T-helper 1 cell treated with Interleukin-12 subunit alpha and Interleukin-12 subunit beta and Interleukin-4 antibody, amounts not matched to agents 30 ng/mL and 1 ng/mL, for 36 hours (primary cell): ENCODE measurements at regions not wholly inside any gene's neighbourhood (a gene's known extent, or its start where the extent isn't known, plus 50 kb on each side); places are given as distances from the start of the nearest gene placed in this dataset.
"Not testable (repeated sequence)": the region's sequence is repeated elsewhere in the genome, so short reads cannot be mapped to it uniquely, and the experiment has no call there.

Experiments
- intact Hi-C: fragments of 100-400 bp; cut with micrococcal nuclease; formaldehyde crosslinking; loops from one replicate; pipeline ENCODE4 v1.15.1; 2024

DNA sequence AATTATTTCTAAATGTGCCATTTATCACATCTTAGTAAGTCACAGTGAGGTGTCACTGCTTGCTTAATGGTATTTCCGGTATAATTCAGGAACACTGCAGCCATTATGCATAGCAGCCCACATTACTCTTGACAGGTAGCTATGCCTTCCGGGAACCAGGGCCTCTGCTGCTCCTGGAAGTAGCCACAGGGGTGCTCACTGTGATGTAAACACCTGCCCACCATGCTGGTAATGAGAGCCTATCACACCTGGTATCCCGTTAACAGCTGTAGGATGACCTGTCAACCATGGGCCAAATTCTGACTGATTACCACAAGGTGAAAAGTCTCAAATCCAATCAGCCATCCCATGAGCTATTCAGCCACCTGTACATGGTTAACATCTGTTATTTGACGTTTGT, 647.0 kb upstream of the NXPH2 start:
- intact Hi-C loops, result no loop called here

DNA sequence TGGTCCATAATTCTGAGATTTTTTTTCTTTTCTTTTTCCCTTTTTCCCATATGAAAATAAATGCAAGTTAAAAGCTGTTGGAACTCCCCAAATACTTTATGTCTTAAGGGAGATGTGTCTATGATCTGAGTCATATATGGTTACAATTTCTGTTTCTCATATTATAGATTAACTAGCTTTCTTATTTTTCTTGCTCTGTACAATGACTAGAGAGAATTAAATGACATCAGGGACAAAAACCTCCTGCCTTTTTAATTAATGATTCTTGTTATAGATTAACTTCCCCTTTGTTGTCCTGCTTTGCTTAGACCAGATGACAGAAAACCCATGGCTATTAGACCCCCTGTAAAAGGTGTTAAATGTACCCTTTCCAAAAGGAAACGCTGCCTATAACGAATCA, 643.9 kb upstream of the NXPH2 start:
- intact Hi-C loops, result no loop called here

DNA sequence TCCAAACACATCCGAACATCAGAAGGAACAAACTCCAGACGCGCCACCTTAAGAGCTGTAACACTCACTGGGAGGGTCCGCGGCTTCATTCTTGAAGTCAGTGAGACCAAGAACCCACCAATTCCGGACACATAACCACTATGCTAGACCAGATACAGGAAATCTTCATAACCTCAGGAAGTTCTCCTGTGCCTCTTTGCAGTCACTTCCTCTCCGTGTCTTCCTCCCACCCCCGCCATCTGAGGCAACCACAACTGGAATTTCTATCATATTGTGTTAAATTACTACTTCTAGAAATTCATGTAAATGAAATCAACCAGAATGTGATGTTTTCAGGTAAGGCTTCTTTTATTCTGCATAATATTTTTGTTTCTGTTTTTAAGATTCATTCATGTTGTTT, 631.0 kb upstream of the NXPH2 start:
- intact Hi-C loops, result no loop called here

DNA sequence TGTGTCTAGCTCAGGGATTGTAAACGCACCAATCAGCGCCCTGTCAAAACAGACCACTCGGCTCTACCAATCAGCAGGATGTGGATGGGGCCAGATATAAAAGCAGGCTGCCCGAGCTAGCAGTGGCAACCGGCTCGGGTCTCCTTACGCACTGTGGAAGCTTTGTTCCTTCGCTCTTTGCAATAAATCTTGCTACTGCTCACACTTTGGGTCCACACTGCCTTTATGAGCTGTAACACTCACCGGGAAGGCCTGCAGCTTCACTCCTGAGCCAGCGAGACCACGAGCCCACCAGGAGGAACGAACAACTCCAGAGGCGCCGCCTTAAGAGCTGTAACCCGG, 630.6 kb upstream of the NXPH2 start:
- intact Hi-C loops, result not testable (repeated sequence)

DNA sequence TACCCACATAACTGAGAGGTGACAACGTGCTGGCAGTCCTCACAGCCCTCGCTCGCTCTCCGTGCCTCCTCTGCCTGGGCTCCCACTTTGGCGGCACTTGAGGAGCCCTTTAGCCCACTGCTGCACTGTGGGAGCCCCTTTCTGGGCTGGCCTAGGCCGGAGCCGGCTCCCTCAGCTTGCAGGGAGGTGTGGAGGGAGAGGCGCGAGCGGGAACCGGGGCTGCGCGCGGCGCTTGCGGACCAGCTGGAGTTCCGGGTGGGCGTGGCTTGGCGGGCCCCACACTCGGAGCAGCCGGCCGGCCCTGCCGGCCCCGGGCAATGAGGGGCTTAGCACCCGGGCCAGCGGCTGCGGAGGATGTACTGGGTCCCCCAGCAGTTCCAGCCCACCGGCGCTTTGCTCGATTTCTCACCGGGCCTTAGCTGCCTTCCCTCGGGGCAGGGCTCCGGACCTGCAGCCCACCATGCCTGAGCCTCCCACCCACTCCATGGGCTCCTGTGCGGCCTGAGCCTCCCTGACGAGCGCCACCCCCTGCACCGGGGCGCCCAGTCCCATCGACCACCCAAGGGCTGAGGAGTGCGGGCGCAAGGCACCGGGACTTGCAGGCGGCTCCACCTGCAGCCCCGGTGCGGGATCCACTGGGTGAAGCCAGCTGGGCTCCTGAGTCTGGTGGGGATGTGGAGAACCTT, 630.1 kb upstream of the NXPH2 start:
- intact Hi-C loops, result not testable (repeated sequence)

DNA sequence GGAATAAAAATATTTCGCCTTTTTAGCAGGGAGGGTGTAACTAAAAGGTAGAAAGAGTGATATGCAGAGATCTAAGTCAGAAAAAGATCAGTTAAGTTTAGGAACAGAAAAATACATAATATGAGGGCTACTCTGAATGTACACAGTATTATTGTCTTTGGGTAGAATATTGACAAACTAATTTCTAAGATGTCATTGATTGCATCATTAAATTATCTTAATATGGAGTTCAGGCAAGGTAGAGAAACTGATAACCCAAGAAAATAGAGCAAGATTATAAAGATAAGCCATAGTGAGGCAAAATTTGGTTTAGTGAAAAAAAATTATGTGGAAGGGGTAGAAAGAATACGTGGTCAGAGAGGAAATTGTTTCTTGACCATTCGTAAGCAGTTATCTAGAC, 629.0 kb upstream of the NXPH2 start:
- intact Hi-C loops, result no loop called here

DNA sequence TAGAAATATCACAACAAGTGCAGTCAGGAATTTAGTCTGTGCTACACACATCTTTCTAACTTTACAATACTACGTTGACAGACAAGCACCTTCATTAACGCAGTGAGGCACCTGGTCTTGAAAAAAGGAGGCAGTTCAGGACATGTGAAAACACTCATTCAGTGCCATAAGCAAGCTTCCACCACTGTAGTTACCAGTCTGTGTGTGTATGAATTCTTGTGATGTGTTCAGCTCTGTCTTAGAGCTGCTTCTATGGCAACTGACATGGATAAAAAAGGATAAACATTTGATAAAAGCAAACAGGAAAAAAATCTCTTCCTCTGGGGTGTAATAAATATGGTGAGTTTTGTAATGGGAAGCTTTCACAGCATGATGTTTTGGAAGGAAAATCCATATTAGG, 623.8 kb upstream of the NXPH2 start:
- intact Hi-C loops, result no loop called here

DNA sequence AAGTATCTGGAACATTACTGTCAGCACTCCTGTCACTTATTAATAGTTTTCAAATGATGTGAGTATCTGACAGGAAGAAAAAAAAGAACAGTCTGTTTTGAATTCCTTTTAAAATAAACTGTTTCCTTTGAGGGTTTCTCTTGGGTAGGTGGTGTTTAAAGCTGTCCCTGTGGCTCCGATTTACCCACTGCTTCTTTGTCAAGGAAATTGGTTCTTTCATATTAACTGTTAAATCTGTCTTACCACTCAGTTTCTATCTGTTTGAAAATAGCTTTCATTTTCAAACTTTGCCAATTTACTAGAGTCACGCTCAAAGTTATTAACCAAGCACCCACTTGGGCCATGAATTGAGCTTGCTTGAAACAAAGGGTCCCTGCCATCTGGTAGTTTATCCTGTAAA, 614.6 kb upstream of the NXPH2 start:
- intact Hi-C loops, result no loop called here

DNA sequence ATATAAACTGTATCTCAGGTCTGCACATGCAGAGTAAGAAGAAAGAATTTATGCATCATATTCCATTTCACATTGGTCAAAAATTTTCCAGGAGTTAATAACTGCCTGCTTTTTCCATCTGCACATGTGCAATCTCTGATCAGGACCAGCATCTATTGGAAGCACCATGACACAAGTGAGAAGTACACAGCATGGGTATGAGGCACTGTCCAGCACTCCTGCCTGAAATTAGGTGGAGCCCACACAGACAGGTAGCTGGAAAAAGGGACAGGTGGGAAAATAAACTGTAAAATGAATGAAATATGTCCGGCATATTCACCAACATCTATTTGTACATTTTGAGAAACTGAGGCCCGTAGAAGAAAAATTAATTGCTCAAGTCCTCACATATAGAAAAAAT, 609.2 kb upstream of the NXPH2 start:
- intact Hi-C loops, result no loop called here

DNA sequence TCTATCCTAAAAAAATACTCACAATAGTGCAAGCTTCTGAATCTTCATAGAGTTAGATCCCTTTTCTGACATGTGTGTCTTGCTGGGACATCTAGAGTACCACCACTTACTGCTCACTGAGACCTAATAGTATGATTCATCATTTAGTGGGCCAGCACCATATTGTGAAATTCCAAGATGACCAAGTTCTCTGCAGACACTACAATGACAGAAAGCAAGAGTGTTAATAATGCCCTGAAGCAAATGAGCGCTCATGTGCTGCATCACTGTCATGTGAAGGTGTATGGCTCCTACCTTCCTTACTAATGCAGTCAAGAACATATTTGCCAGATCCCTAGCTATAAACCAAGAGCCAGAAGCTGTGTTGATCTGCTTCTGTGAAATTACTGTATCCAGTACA, 606.2 kb upstream of the NXPH2 start:
- intact Hi-C loops, result no loop called here

DNA sequence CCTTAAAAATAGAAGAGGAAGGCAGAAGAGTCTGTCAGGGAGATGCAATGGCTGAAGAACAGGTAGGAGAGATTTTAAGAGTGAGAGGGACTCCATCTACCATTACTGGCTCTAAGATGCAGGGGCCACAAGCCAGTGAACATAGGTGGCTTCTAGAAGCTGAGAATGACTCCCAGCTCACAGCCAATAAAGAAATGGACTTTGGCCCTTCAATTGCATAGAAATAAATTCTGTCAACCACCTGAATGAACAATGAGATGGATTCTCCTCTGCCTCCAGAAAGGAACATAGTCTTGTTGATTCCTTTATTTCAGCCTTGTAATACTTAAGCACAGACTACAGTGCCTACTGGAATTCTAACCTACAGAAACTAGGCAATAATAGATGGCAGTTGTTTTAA, 603.3 kb upstream of the NXPH2 start:
- intact Hi-C loops, result no loop called here

DNA sequence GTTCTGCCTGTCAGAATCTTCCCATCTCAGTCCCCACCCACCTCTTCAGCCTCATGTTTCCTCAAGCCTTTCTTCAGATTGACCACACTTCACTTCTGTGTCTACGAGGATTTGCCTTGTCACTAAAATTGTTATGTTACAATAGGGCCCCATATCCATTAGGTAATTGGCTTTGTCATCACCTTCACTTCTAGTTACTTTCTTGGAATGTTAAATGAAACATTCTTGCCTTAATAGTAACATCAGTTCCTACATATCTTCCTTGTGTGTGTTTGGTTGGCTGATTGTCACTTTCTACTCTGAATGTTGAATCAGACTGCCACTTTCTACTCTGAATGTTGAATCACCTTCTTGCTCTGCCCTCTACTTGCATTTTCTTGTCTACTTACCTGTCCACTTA, 599.9 kb upstream of the NXPH2 start:
- intact Hi-C loops, result no loop called here

DNA sequence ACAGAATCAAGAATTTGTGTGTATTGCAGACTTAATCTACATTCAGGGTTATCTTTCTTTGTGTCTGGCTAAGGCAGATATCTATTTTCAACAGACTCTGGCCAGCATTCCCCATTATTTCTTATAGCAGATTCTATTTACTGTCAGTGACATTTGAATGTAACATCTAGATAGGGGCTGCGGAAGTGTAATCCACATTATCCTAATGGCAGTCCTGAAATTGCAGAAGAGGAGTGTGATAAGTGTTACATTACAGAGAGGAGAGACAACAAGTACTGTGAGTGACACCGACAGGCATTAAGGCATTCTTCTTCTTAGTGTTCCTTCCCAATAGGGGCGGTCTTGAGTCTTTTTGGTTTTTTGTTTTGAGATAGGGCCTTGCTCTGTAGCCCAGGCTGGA, 598.2 kb upstream of the NXPH2 start:
- intact Hi-C loops, result no loop called here

DNA sequence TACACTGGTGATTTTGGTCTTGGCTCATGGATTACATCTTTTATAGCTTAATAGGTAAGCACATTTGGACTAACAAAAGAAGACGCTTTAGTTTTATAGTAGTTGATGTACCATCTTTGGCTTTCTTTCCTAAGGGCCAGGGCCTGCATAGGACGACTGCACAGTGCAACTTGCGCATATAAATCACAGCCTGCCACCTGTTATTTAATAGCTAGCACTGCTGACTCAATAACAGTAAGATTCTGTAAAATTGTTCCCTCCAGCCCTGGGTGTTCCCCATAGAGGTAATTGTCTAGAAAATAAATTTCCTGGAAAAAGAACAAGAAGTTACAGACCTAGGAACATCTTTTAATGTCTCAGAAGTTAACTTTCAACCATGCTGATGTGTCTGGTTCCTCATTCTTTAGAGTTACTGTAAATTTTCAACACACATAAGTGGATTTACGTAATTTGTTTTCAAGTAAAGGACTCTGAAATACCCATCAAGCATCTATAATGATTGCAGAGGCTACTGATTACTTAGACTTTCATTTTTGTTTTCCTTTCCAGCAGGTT, 594.2 kb upstream of the NXPH2 start:
- intact Hi-C loops, result no loop called here

DNA sequence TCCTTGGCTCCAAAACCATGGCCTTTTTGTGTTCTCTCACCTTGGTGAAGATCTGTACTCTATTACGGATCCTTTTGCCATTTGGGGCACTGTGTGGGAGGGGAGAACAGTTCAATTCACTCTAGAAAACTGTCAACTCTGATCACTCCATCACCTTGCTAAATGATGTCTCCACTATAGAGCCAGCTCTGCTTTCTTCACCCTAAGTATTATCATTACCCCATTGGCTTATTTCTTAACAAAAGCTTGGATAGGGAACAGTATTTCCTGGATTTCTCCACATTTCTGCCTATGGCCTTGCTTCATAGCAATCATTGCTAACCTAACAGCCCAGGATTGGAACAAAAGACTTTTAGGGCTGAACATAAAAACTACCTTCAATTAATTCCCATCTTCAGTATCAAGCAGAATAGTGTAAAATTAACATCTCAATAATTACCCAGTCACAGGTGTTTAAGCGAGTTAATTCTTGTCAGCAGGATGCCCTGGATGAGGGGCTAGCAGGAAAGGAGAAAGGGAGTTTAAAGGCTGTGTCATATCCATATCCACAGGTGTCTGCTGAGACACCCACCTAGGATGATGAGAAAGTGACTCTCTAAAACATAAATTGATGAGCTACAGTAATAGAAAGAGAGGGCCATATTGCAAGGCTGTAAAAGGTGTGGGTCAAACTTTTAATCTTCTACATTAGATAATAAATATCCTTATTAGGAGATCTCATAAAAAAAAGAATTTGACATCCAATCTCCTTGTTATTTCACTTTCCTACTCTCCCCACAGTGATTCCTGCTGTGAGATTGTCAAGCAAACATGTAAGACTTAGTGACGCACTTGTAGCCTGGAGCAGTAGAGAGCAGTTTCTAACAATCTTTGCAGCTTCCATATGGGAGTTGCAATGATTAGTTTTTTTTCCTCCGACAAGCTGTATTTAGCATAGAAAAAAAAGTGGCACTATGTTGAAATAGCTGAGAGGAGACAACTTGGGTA, 589.5 kb upstream of the NXPH2 start:
- intact Hi-C loops, result no loop called here

DNA sequence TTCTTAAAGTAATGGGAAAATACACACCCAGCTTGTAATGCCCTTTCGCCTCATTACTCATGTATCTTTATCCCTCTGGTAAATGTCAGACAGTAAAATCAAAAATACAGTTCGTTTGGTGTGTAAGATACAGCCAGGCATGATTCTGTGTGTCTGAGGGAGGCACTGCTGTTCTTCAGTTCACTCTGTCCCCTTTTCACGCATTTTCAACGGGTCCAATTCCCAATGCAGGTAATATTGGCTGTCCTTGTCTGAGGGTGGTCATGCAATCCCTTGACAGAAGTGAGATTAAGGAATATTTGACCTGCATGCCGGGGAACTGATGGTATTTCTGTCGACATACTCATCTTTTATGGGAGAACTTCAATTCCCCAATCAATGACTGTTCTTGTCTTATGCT, 587.2 kb upstream of the NXPH2 start:
- intact Hi-C loops, result no loop called here

DNA sequence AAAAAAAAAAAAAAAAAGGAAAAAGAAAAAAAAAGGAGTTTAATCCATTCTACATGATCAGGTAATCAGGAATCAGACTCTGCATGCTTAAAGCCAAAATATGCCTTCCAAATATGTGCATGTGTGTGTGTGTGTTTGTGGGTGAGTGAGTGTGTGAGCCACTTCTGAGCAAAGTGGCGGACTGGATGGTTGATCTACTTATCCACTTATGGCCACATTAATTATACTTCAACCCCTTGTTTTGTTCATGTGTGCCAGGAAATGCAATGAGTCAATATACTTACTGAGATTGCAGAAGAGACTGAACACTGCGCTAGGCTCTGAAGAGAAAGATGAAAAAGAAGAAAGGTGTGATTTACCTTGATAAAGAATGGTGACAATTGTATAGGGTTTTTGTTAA, 586.5 kb upstream of the NXPH2 start:
- intact Hi-C loops, result no loop called here

DNA sequence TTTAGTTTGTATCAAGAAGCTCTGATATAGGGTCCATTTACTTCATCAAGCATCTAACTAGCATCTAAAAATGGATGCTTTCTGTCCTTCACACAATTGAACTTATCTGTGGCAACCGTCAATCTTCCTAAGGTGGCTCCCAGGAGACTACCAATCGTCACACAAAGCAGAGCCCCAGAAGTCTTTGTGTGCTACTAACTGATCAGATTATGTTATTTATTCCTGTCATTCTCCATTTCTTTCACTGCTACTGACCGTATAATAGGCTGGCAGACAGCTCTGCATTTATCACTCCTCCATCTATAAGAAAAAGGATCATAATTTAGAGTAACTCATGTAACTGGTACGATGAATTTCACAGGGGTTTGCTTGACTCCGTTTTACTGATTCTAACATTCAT, 585.0 kb upstream of the NXPH2 start:
- intact Hi-C loops, result no loop called here

DNA sequence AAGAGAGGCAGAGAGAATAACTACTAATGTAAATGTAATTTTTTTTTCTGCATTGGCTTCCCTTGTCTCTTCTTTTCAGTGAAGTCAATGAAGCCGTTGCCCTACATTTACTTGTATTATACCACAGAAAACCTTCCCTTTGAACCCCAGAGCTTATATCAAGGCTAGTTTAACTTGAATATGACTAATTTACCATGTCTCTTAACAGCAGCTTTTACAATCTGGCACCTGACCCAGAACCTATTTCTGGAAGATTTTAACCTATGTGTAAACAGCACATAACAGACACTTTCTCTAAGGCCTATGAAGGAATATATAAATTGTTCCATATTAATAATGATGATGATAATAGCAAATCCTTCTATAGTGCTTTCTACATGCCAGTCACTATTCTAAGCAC, 580.5 kb upstream of the NXPH2 start:
- intact Hi-C loops, result no loop called here

DNA sequence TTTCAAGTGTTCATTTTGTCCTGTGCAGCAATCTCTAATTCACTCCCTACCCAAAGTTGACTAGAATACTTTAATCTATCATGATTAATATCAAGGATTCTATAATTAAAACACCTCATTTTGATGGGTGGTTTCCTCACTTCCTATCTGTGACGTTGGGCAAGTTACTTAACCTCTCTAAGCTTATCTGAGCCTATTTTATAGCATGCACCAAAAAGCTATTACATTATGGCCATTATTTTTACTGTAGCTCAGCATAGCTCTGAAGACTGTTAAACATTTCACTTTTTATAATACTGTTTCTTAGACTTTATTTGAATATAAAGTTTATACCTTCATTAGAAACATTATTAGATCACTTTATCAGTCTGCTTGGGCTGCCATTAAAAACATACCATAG, 579.6 kb upstream of the NXPH2 start:
- intact Hi-C loops, result no loop called here

DNA sequence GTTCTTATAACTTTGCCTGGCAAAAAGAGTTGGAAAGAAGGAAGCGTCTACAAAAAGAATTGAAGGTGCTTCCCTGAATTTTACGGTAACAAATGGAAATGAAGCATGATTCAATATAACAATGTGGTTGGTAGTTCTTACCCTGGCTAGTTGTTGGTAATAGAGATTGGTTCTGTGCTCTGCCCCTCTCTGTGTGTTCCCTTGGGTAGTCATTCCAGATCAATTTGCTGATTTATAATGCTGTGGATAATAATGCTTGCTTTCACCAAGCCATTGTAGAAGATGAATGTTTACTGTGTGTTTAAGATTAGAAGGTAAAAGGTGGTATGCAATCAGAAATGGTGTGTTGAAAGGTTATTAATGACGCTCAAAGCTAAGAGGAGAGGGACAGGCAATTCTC, 577.8 kb upstream of the NXPH2 start:
- intact Hi-C loops, result no loop called here

DNA sequence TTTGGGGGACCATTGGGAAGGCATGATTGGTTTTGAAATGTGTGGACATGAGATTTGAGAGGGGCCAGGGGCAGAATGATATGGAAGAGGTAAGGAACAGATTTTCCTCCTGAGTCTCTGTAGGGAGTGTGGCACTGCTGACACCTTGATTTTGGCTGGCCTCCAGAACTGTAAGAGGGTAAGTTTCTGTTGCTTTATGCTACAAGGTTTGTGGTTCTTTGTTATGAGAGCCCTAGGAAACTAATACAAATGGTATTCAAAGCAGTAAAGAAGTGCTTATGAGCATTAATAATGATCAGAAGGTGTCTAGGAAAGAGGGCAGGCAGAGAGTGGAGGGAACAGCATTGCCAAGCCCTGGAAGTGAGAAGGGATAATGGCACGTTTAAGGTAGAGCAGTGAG, 574.3 kb upstream of the NXPH2 start:
- intact Hi-C loops, result no loop called here

DNA sequence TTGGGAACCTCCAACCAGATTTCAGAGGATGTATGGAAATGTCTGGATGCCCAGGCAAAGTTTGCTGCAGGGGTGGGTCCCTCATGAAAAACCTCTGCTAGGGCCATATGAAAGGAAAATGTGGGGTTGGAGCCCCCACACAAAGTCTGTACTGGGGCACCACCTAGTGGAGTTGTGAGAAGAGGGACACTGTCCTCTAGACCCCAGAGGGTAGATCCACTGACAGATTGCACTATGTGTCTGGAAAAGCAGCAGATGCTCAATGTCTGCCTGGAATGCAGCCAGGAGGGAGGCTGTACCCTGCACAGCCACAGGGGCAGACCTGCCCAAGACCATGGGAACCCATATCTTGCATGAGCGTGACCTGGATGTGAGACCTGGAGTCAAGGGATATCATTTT, 573.7 kb upstream of the NXPH2 start:
- intact Hi-C loops, result no loop called here
